HG03460 (cell line): ENCODE measurements at regions not wholly inside any gene's neighbourhood (a gene's known extent, or its start where the extent isn't known, plus 50 kb on each side); places are given as distances from the start of the nearest gene placed in this dataset.

Experiments
- ATAC-seq: cut with Tn5 transposase; IDR thresholded peaks from one replicate; pipeline ENCODE4 v1.9.1; 2021; ENCODE audit not compliant: unreplicated experiment

GRCh38 chr3:43932921-43933320, 242.2 kb downstream of the ABHD5 start:
- ATAC-seq, result no peak

- ATAC-seq, result no peak
Measured at GRCh38 chr3:43948013-43948412, 257.3 kb downstream of the ABHD5 start.

- ATAC-seq, result no peak
Measured at GRCh38 chr3:43949594-43949993, 258.9 kb downstream of the ABHD5 start.

- no peak for ATAC-seq
Measured at GRCh38 chr3:43950775-43951174, 260.0 kb downstream of the ABHD5 start.

- no peak for ATAC-seq
Measured at GRCh38 chr3:43951813-43952212, 261.1 kb downstream of the ABHD5 start.

- no peak for ATAC-seq
Measured at GRCh38 chr3:43953380-43953779, 262.6 kb downstream of the ABHD5 start.

GRCh38 chr3:43953814-43954692, 263.3 kb downstream of the ABHD5 start:
- no peak for ATAC-seq

GRCh38 chr3:43956945-43957344, 266.2 kb downstream of the ABHD5 start:
- ATAC-seq, result no peak

GRCh38 chr3:43957553-43957952, 266.8 kb downstream of the ABHD5 start:
- no peak for ATAC-seq

- ATAC-seq, result no peak
Measured at GRCh38 chr3:43958005-43958770, 267.4 kb downstream of the ABHD5 start.

- ATAC-seq, result no peak
Measured at GRCh38 chr3:43958973-43959372, 268.2 kb downstream of the ABHD5 start.

- ATAC-seq, result no peak
Measured at GRCh38 chr3:43959498-43960447, 269.0 kb downstream of the ABHD5 start.

- ATAC-seq, result no peak
Measured at GRCh38 chr3:43960448-43960840, 269.7 kb downstream of the ABHD5 start.

GRCh38 chr3:43962043-43962442, 271.3 kb downstream of the ABHD5 start:
- ATAC-seq, result no peak

GRCh38 chr3:43963208-43963607, 272.5 kb downstream of the ABHD5 start:
- ATAC-seq, result no peak

GRCh38 chr3:43964640-43965039, 273.9 kb downstream of the ABHD5 start:
- ATAC-seq, result no peak

GRCh38 chr3:43965656-43966055, 274.9 kb downstream of the ABHD5 start:
- ATAC-seq, result no peak

GRCh38 chr3:43966126-43966525, 275.4 kb downstream of the ABHD5 start:
- ATAC-seq, result no peak

- no peak for ATAC-seq
Measured at GRCh38 chr3:43966530-43966929, 275.2 kb upstream of the TOPAZ1 start.

GRCh38 chr3:43968465-43968864, 273.2 kb upstream of the TOPAZ1 start:
- no peak for ATAC-seq

- ATAC-seq, result no peak
Measured at GRCh38 chr3:43969944-43970343, 271.7 kb upstream of the TOPAZ1 start.
